ENCODE measurements at regions not wholly inside any gene's neighbourhood (a gene's known extent, or its start where the extent isn't known, plus 50 kb on each side); places are given as distances from the start of the nearest gene placed in this dataset.
"Not testable (repeated sequence)": the region's sequence is repeated elsewhere in the genome, so short reads cannot be mapped to it uniquely, and the experiment has no call there.

GRCh38 chr5:108503986-108504385 is 122.1 kb upstream of the FBXL17 start:
- no peak for DNase-seq (ENCODE audit: low read depth in 1 of 2, low spot score in 1 of 2)
- H3K27me3 ChIP-seq (ENCODE audit: insufficient read depth, poor library complexity, severe bottlenecking): no peaks in the 10 kb centered on the region
- no peak overlapping the region for H3K27ac ChIP-seq (replicated peaks)
- no peak for TF ChIP-seq GABPA (IDR thresholded peaks at IDR 0.05; ENCODE audit: low read depth)
- no peak for TF ChIP-seq SPI1 (IDR thresholded peaks at IDR 0.05; ENCODE audit: borderline replicate concordance, low read depth)
- no peak for TF ChIP-seq REST (IDR thresholded peaks at IDR 0.05; ENCODE audit: insufficient replicate concordance, low read depth)
- TF ChIP-seq CTCF (IDR thresholded peaks at IDR 0.05; ENCODE audit: insufficient read depth, low read length): no peak
- TF ChIP-seq POLR2AphosphoS5 (IDR thresholded peaks at IDR 0.05; ENCODE audit: low read depth): no peak
- no peak overlapping the region for H3K4me3 ChIP-seq (replicated peaks; ENCODE audit: insufficient read depth, low read length)

- not testable (repeated sequence) for H3K27ac ChIP-seq (replicated peaks); DNase-seq (ENCODE audit: low read depth in 1 of 2, low spot score in 1 of 2); H3K4me3 ChIP-seq (replicated peaks; ENCODE audit: insufficient read depth, low read length); H3K27me3 ChIP-seq (ENCODE audit: insufficient read depth, poor library complexity, severe bottlenecking)
Observed at GRCh38 chr5:108495615-108496014, 113.7 kb upstream of the FBXL17 start.

- Histone ChIP-seq H3K4me3 (replicated peaks; ENCODE audit: insufficient read depth, low read length) (no peak overlapping the region), H3K27me3 (ENCODE audit: insufficient read depth, poor library complexity, severe bottlenecking) (no peaks in the 10 kb centered on the region), H3K27ac (replicated peaks) (no peak overlapping the region)
- TF ChIP-seq CTCF (IDR thresholded peaks at IDR 0.05; ENCODE audit: insufficient read depth, low read length): no peak
- no peak for TF ChIP-seq SPI1 (IDR thresholded peaks at IDR 0.05; ENCODE audit: borderline replicate concordance, low read depth)
- no peak for TF ChIP-seq POLR2AphosphoS5 (IDR thresholded peaks at IDR 0.05; ENCODE audit: low read depth)
- TF ChIP-seq REST (IDR thresholded peaks at IDR 0.05; ENCODE audit: insufficient replicate concordance, low read depth): no peak
- TF ChIP-seq GABPA (IDR thresholded peaks at IDR 0.05; ENCODE audit: low read depth): no peak
- DNase-seq (ENCODE audit: low read depth in 1 of 2, low spot score in 1 of 2): no peak
Observed at GRCh38 chr5:108487951-108488350, 106.1 kb upstream of the FBXL17 start.

- no peak for TF ChIP-seq POLR2AphosphoS5 (IDR thresholded peaks at IDR 0.05; ENCODE audit: low read depth)
- Histone ChIP-seq H3K4me3 (replicated peaks; ENCODE audit: insufficient read depth, low read length) (no peak overlapping the region), H3K27ac (replicated peaks) (no peak overlapping the region), H3K27me3 (ENCODE audit: insufficient read depth, poor library complexity, severe bottlenecking) (no peaks in the 10 kb centered on the region)
- no peak for DNase-seq (ENCODE audit: low read depth in 1 of 2, low spot score in 1 of 2)
Observed at GRCh38 chr5:108484035-108484434, 102.1 kb upstream of the FBXL17 start.

GRCh38 chr5:108481355-108481931 is 99.5 kb upstream of the FBXL17 start:
- no peak overlapping the region for H3K27ac ChIP-seq (replicated peaks)
- H3K27me3 ChIP-seq (ENCODE audit: insufficient read depth, poor library complexity, severe bottlenecking): no peaks in the 10 kb centered on the region
- H3K4me3 ChIP-seq (replicated peaks; ENCODE audit: insufficient read depth, low read length): no peak overlapping the region
- no peak for DNase-seq (ENCODE audit: low read depth in 1 of 2, low spot score in 1 of 2)
- TF ChIP-seq CTCF (IDR thresholded peaks at IDR 0.05; ENCODE audit: insufficient read depth, low read length) (no peak), REST (IDR thresholded peaks at IDR 0.05; ENCODE audit: insufficient replicate concordance, low read depth) (no peak), SPI1 (IDR thresholded peaks at IDR 0.05; ENCODE audit: borderline replicate concordance, low read depth) (no peak), POLR2AphosphoS5 (IDR thresholded peaks at IDR 0.05; ENCODE audit: low read depth) (no peak), GABPA (IDR thresholded peaks at IDR 0.05; ENCODE audit: low read depth) (no peak)

Measured in HL-60 (cell line).